Osteoblast (primary cell): ENCODE measurements at regions not wholly inside any gene's neighbourhood (a gene's known extent, or its start where the extent isn't known, plus 50 kb on each side); places are given as distances from the start of the nearest gene placed in this dataset.
"Not testable (repeated sequence)": the region's sequence is repeated elsewhere in the genome, so short reads cannot be mapped to it uniquely, and the experiment has no call there.

ENCODE experiments used
- DNase-seq: peaks from one replicate; pipeline ENCODE4 v3.0.0; 2011; ENCODE audit warnings: low spot score, mixed read lengths; ENCODE audit not compliant: insufficient read length; ENCODE audit errors: missing footprints
- H2AFZ ChIP-seq: 2 replicates; pipeline ENCODE4 v1.6.0; 2011; ENCODE audit warnings: mild to moderate bottlenecking, low read length
- H3K27ac ChIP-seq: 2 replicates; pipeline ENCODE4 v1.5.1; 2011; ENCODE audit warnings: mild to moderate bottlenecking, low read depth, low read length, moderate library complexity
- H3K27me3 ChIP-seq: 2 replicates; pipeline ENCODE4 v1.6.0; 2012; ENCODE audit warnings: mild to moderate bottlenecking, control low read depth, inconsistent platforms, low read length, moderate library complexity; ENCODE audit not compliant: insufficient read depth
- H3K36me3 ChIP-seq: 2 replicates; pipeline ENCODE4 v1.5.1; 2011; ENCODE audit warnings: mild to moderate bottlenecking, low read length, control low read depth, moderate library complexity; ENCODE audit not compliant: insufficient read depth
- H3K4me1 ChIP-seq: 2 replicates; pipeline ENCODE4 v1.5.1; 2011; ENCODE audit warnings: mild to moderate bottlenecking, low read length, control low read depth, moderate library complexity; ENCODE audit not compliant: insufficient read depth
- H3K4me2 ChIP-seq: 2 replicates; pipeline ENCODE4 v1.6.0; 2011; ENCODE audit warnings: mild to moderate bottlenecking, low read length; ENCODE audit not compliant: insufficient read depth
- H3K4me3 ChIP-seq: fragments of 200-600 bp; sonication (generic); 3 replicates; pipeline ENCODE4 v1.5.1; 2012; ENCODE audit warnings: mild to moderate bottlenecking, low read length, inconsistent platforms; ENCODE audit not compliant: insufficient read depth
- H3K79me2 ChIP-seq: 2 replicates; pipeline ENCODE4 v1.6.0; 2012; ENCODE audit warnings: mild to moderate bottlenecking, low read length, control low read depth, inconsistent platforms; ENCODE audit not compliant: insufficient read depth
- H3K9me3 ChIP-seq: 2 replicates; pipeline ENCODE4 v1.5.1; 2011; ENCODE audit warnings: low read depth, low read length, control low read depth
- H4K20me1 ChIP-seq: 2 replicates; pipeline ENCODE4 v1.6.0; 2012; ENCODE audit warnings: mild to moderate bottlenecking, low read length, control low read depth; ENCODE audit not compliant: insufficient read depth
- TF ChIP-seq, protein P1 (sequence below): IDR thresholded peaks from 2 replicates; pipeline ENCODE4 v1.5.1; 2011; ENCODE audit warnings: mild to moderate bottlenecking, low read depth, low read length, moderate library complexity; ENCODE audit errors: extremely low read depth

DNA sequence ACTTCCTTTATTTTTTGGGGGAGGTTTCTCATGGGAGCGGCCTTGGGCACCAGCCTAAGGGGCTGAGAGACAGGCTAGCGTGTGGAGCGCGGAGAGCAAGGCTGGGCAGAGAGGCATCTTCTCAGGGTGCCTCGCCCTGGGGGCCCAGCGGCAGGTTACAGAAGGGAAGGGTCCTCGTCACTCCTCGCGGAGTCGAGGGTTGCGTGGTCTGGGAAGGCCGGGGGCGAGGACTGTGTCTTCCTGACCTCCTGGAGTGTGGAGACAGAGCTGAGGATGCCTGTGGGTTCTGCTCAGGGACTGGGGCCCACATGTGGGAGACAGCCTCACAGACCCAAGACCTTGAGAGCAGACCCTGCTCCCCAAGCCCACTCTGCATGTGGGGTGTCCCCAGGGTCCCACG, 79.6 kb upstream of the LRPAP1 start:
- H2AFZ ChIP-seq: no peak overlapping the region
- H3K36me3 ChIP-seq: no peaks in the 10 kb centered on the region
- no peaks in the 10 kb centered on the region for H3K27me3 ChIP-seq
- peak; percentile 81 for DNase-seq
- H3K9me3 ChIP-seq: no peaks in the 10 kb centered on the region
- H4K20me1 ChIP-seq: no peaks in the 10 kb centered on the region
- TF ChIP-seq, protein P1, sequence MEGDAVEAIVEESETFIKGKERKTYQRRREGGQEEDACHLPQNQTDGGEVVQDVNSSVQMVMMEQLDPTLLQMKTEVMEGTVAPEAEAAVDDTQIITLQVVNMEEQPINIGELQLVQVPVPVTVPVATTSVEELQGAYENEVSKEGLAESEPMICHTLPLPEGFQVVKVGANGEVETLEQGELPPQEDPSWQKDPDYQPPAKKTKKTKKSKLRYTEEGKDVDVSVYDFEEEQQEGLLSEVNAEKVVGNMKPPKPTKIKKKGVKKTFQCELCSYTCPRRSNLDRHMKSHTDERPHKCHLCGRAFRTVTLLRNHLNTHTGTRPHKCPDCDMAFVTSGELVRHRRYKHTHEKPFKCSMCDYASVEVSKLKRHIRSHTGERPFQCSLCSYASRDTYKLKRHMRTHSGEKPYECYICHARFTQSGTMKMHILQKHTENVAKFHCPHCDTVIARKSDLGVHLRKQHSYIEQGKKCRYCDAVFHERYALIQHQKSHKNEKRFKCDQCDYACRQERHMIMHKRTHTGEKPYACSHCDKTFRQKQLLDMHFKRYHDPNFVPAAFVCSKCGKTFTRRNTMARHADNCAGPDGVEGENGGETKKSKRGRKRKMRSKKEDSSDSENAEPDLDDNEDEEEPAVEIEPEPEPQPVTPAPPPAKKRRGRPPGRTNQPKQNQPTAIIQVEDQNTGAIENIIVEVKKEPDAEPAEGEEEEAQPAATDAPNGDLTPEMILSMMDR: no peak
- no peak overlapping the region for H3K4me2 ChIP-seq
- no peak overlapping the region for H3K27ac ChIP-seq
- H3K79me2 ChIP-seq: no peaks in the 10 kb centered on the region
- peaks cover 9% of the 10 kb centered on the region for H3K4me1 ChIP-seq
- no peak overlapping the region for H3K4me3 ChIP-seq

DNA sequence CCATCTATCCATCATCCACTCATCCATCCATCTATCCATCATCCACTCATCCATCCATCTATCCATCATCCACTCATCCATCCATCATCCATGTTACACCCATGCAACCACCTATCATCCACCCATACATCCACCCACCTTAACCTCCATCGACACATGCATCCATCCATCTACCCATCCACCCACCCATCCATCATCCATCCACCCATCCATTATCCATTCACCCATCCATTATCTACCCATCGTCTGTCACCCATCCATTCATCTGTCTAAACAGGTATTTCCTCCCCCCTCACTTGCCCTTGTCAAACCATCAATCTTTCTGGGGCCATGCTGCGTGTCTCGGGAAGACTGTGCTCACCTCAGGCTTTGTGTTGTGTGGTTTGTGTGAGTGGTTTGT, 78.6 kb upstream of the LRPAP1 start:
- peak; percentile 3 for DNase-seq
- not testable (repeated sequence) for H3K27ac ChIP-seq, H3K36me3 ChIP-seq, H2AFZ ChIP-seq, H3K79me2 ChIP-seq, H3K9me3 ChIP-seq, H3K4me2 ChIP-seq, H3K4me3 ChIP-seq, H3K4me1 ChIP-seq, H4K20me1 ChIP-seq, H3K27me3 ChIP-seq

DNA sequence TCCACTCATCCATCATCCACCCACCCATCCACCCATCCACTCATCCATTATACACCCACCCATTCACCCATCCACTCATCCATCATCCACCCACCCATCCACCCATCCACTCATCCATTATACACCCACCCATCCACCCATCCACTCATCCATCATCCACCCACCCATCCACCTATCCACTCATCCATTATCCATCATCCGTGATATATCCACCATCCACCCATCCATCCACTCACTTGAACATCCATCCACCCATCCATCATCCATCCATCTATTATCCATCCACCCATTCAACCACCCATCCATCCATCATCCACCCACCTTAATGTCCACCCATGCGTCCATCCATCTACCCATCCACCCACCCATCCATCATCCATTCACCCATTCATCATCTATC, 77.7 kb upstream of the LRPAP1 start:
- H3K4me1 ChIP-seq, H3K4me2 ChIP-seq, H3K27me3 ChIP-seq, H3K4me3 ChIP-seq, H3K27ac ChIP-seq, DNase-seq, H3K79me2 ChIP-seq, H3K36me3 ChIP-seq, H4K20me1 ChIP-seq, H3K9me3 ChIP-seq, H2AFZ ChIP-seq: not testable (repeated sequence)

DNA sequence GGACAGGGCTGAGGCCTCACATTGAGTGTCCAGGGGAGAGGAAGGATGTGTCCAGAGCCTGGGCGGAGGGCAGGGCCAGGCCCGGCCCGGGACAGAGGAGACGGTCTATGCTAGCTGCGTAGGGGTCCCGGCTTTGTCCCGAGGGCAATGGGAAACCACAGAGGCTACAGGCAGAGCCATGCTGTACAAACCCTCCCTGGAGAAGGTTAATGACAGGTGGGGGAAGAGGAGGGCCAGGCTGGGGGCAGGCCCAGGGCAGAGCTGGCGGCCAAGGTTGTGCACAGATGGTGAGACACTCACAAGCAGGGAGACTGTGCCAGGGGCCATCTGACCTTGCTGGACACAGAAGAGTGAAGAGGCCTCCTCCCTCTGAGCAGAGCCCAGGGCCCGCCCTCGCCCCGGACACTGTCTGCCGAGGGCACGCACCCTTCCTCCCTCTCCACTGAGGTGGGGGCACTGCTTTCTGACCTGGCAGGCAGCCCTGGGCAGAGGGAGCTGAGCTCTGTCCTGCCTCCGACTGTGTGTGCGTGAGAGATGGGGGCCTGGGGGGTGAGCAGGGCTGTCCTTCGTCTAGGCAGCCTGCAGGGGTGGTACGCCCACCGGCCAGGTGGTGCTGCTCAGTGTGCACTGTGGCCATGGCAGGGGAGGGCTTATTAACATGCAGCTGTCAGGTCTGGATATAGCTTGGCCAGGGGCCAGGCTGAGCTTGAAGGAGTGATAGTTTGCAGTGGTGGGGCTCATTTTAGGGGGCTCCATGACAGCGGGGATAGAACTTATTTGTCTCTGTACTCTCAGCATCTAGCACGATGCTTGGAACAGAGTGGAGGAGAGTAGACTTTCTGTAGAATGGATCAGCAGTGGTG, 75.7 kb upstream of the LRPAP1 start:
- TF ChIP-seq, protein P1: no peak
- no peak overlapping the region for H2AFZ ChIP-seq
- no peaks in the 10 kb centered on the region for H3K79me2 ChIP-seq
- H3K4me3 ChIP-seq: no peak overlapping the region
- no peak overlapping the region for H3K4me2 ChIP-seq
- H3K4me1 ChIP-seq: no peaks in the 10 kb centered on the region
- no peak overlapping the region for H3K27ac ChIP-seq
- DNase-seq: peak; percentile 29
- H4K20me1 ChIP-seq: no peaks in the 10 kb centered on the region
- no peaks in the 10 kb centered on the region for H3K9me3 ChIP-seq
- H3K27me3 ChIP-seq: no peaks in the 10 kb centered on the region
- no peaks in the 10 kb centered on the region for H3K36me3 ChIP-seq

DNA sequence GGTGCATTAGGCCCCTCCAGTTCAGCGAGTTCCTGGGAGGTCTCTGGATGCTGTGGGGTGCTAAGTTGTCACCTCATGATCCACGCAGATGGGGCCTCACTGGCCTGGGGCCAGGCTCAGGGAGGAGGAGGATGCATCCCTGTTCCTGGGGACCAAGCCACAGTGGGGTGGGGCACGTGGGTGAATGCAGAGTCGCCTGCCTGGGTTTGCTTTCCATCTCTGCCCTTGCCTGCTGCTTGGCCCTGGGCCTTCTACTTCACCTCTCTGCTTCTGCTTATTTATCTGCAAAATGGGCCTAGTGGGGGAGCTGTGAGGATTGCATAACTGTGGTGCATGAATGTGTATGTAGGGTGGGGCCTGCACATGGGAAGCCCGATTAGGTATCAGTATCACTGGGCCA, 74.6 kb upstream of the LRPAP1 start:
- H3K4me2 ChIP-seq, H3K9me3 ChIP-seq, H2AFZ ChIP-seq, H3K4me3 ChIP-seq, H3K79me2 ChIP-seq, H3K36me3 ChIP-seq, H3K4me1 ChIP-seq, H3K27me3 ChIP-seq, H3K27ac ChIP-seq, H4K20me1 ChIP-seq: not testable (repeated sequence)
- DNase-seq: peak; percentile 13

DNA sequence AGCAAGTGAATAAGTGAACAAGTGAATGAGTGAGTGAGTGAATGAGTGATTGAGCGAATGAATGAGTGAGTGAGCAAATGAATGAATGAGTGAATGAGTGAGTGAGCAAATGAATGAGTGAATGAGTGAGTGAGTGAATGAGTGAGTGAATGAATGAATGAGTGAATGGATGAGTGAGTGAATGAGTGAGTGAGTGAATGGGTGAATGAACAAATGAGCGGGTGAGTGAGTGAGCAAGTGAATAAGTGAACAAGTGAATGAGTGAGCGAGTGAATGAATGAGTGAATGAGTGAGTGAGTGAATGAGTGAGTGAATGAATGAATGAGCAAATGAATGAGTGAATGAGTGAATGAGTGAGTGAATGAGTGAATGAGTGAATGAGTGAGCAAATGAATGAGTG, 74.0 kb upstream of the LRPAP1 start:
- H3K79me2 ChIP-seq, H3K4me2 ChIP-seq, H3K27me3 ChIP-seq, H3K4me1 ChIP-seq, H3K4me3 ChIP-seq, H4K20me1 ChIP-seq, H3K9me3 ChIP-seq, H3K36me3 ChIP-seq, H2AFZ ChIP-seq, H3K27ac ChIP-seq, DNase-seq: not testable (repeated sequence)
